ENCODE measurements at regions not wholly inside any gene's neighbourhood (a gene's known extent, or its start where the extent isn't known, plus 50 kb on each side); places are given as distances from the start of the nearest gene placed in this dataset.
A peak's percentile ranks its signal among the peaks of the same experiment; 100 is the strongest.

- intact Hi-C loops (cut with micrococcal nuclease) = loop anchor here (10.0 kb wide), 1 partner anchor 288 kb away; no protein-coding TSS in a partner anchor
- ChIA-PET POLR2A (interaction anchor here (1.1 to 4.4 kb wide), 4 partner anchors 10 to 98 kb away, joined by 4 to 33 read pairs (median 11); partner anchors contain the start of gene PHLDA1), CTCF (interaction anchor here (1.0 to 2.5 kb wide), 8 partner anchors 12 to 406 kb away, joined by 3 to 8 read pairs (median 3); partner anchors contain the start of gene PHLDA1)
- no peak for TF ChIP-seq CTCF (IDR thresholded peaks at IDR 0.05)
- H3K4me3 Mint-ChIP-seq = no peak overlapping the region
- no peaks in the 10 kb centered on the region for H3K9me3 Mint-ChIP-seq
- no peaks in the 10 kb centered on the region for H3K36me3 Mint-ChIP-seq (ENCODE audit: low read depth)
- DNase-seq (no peak), ATAC-seq (no peak)
- H3K27ac Mint-ChIP-seq = no peak overlapping the region
- peaks cover 34% of the 10 kb centered on the region for H3K4me1 Mint-ChIP-seq (ENCODE audit: low read depth)
- peaks cover 3% of the 10 kb centered on the region for H3K27me3 Mint-ChIP-seq
Observed at GRCh38 chr12:75933101-75933500, 98.5 kb downstream of the PHLDA1 start.

GRCh38 chr12:75932241-75932640 is 99.3 kb downstream of the PHLDA1 start:
- no peak for TF ChIP-seq CTCF (IDR thresholded peaks at IDR 0.05)
- Mint-ChIP-seq H3K4me1 (ENCODE audit: low read depth) (peaks cover 34% of the 10 kb centered on the region), H3K27ac (no peak overlapping the region), H3K36me3 (ENCODE audit: low read depth) (no peaks in the 10 kb centered on the region), H3K4me3 (no peak overlapping the region), H3K27me3 (peaks cover 3% of the 10 kb centered on the region), H3K9me3 (no peaks in the 10 kb centered on the region)
- intact Hi-C loops (cut with micrococcal nuclease) = loop anchor here (10.0 kb wide), 1 partner anchor 287 kb away; no protein-coding TSS in a partner anchor
- DNase-seq (no peak), ATAC-seq (no peak)
- ChIA-PET POLR2A (interaction anchor here (2.0 to 4.4 kb wide), 2 partner anchors 9 to 98 kb away, joined by 9 to 33 read pairs; partner anchors contain the start of gene PHLDA1), CTCF (interaction anchor here (1.0 to 1.8 kb wide), 4 partner anchors 100 to 405 kb away, joined by 3 to 4 read pairs (median 3); partner anchors contain the start of gene PHLDA1)

GRCh38 chr12:75923964-75924666 is 107.5 kb downstream of the PHLDA1 start:
- intact Hi-C loops (cut with micrococcal nuclease) = no loop called here
- H3K4me1 Mint-ChIP-seq (ENCODE audit: low read depth) = peaks cover 15% of the 10 kb centered on the region
- ChIA-PET CTCF (interaction anchor here (0.8 to 1.7 kb wide), 3 partner anchors 10 to 112 kb away, joined by 3 to 5 read pairs (median 4); no protein-coding TSS in a partner anchor), POLR2A (interaction anchor here (2.0 kb wide), 1 partner anchor 9 kb away, joined by 9 read pairs; no protein-coding TSS in a partner anchor)
- no peaks in the 10 kb centered on the region for H3K27me3 Mint-ChIP-seq
- peaks cover 28% of the 10 kb centered on the region for H3K9me3 Mint-ChIP-seq
- peak overlapping the region; percentile 65 for H3K27ac Mint-ChIP-seq
- H3K36me3 Mint-ChIP-seq (ENCODE audit: low read depth) = peaks cover 16% of the 10 kb centered on the region
- no peak for TF ChIP-seq CTCF (IDR thresholded peaks at IDR 0.05)
- H3K4me3 Mint-ChIP-seq = no peak overlapping the region
- DNase-seq (no peak), ATAC-seq (no peak)

GRCh38 chr12:75922944-75923642 is 108.5 kb downstream of the PHLDA1 start:
- Mint-ChIP-seq H3K4me1 (ENCODE audit: low read depth) (peaks cover 12% of the 10 kb centered on the region), H3K36me3 (ENCODE audit: low read depth) (peaks cover 16% of the 10 kb centered on the region), H3K4me3 (no peak overlapping the region), H3K27ac (peak overlapping the region; percentile 65), H3K9me3 (peaks cover 28% of the 10 kb centered on the region), H3K27me3 (no peaks in the 10 kb centered on the region)
- CTCF ChIA-PET = interaction anchor here (1.0 to 1.7 kb wide), 4 partner anchors 8 to 114 kb away, joined by 3 to 5 read pairs (median 4); no protein-coding TSS in a partner anchor
- intact Hi-C loops (cut with micrococcal nuclease) = no loop called here
- ATAC-seq (peak; percentile 56), DNase-seq (no peak)
- TF ChIP-seq CTCF (IDR thresholded peaks at IDR 0.05) = no peak
- POLR2A ChIA-PET = interaction anchor here (2.0 kb wide), 1 partner anchor 10 kb away, joined by 9 read pairs; no protein-coding TSS in a partner anchor

Measured in activated CD8-positive, alpha-beta T cell treated with anti-CD3 and anti-CD28 coated beads for 36 hours (primary cell).